COLO668 (cell line): ENCODE measurements at regions not wholly inside any gene's neighbourhood (a gene's known extent, or its start where the extent isn't known, plus 50 kb on each side); places are given as distances from the start of the nearest gene placed in this dataset.
A peak's percentile ranks its signal among the peaks of the same experiment; 100 is the strongest.
"Not testable (repeated sequence)": the region's sequence is repeated elsewhere in the genome, so short reads cannot be mapped to it uniquely, and the experiment has no call there.

ENCODE experiments used
- DNase-seq: peaks from one replicate; lab custom pipeline; 2025; ENCODE audit not compliant: unreplicated experiment; lab: John Stamatoyannopoulos, UW

GRCh38 chr6:119980802-119981201 is 631.2 kb upstream of the MAN1A1 start:
- DNase-seq, result no peak

- no peak for DNase-seq
Observed at GRCh38 chr6:119979862-119980261, 630.3 kb upstream of the MAN1A1 start.

- DNase-seq, result peak; percentile 0
Observed at GRCh38 chr6:119978274-119978889, 628.8 kb upstream of the MAN1A1 start.

- no peak for DNase-seq
Observed at GRCh38 chr6:119974430-119975159, 625.0 kb upstream of the MAN1A1 start.

GRCh38 chr6:119966484-119966883 is 616.9 kb upstream of the MAN1A1 start:
- peak; percentile 7 for DNase-seq

- DNase-seq, result no peak
Observed at GRCh38 chr6:119965900-119966299, 616.3 kb upstream of the MAN1A1 start.

GRCh38 chr6:119965008-119965407 is 615.4 kb upstream of the MAN1A1 start:
- no peak for DNase-seq

GRCh38 chr6:119962505-119962904 is 612.9 kb upstream of the MAN1A1 start:
- no peak for DNase-seq

- no peak for DNase-seq
Observed at GRCh38 chr6:119961450-119961849, 611.9 kb upstream of the MAN1A1 start.

GRCh38 chr6:119960456-119960855 is 610.9 kb upstream of the MAN1A1 start:
- DNase-seq, result no peak

- DNase-seq, result no peak
Observed at GRCh38 chr6:119960036-119960435, 610.5 kb upstream of the MAN1A1 start.

GRCh38 chr6:119957195-119957594 is 607.6 kb upstream of the MAN1A1 start:
- no peak for DNase-seq

- no peak for DNase-seq
Observed at GRCh38 chr6:119952696-119953095, 603.1 kb upstream of the MAN1A1 start.

GRCh38 chr6:119950681-119951080 is 601.1 kb upstream of the MAN1A1 start:
- DNase-seq, result no peak

GRCh38 chr6:119942078-119942752 is 592.7 kb upstream of the MAN1A1 start:
- DNase-seq, result no peak

- no peak for DNase-seq
Observed at GRCh38 chr6:119938752-119939151, 589.2 kb upstream of the MAN1A1 start.

- DNase-seq, result no peak
Observed at GRCh38 chr6:119934816-119935215, 585.3 kb upstream of the MAN1A1 start.

GRCh38 chr6:119929121-119929520 is 579.6 kb upstream of the MAN1A1 start:
- no peak for DNase-seq

- DNase-seq, result not testable (repeated sequence)
Observed at GRCh38 chr6:119924888-119925287, 575.3 kb upstream of the MAN1A1 start.

GRCh38 chr6:119922814-119923213 is 573.3 kb upstream of the MAN1A1 start:
- DNase-seq, result no peak

- DNase-seq, result no peak
Observed at GRCh38 chr6:119921491-119922010, 572.0 kb upstream of the MAN1A1 start.

GRCh38 chr6:119917186-119917585 is 567.6 kb upstream of the MAN1A1 start:
- DNase-seq, result no peak
